Smooth muscle cell (in vitro differentiated cells): ENCODE measurements at regions not wholly inside any gene's neighbourhood (a gene's known extent, or its start where the extent isn't known, plus 50 kb on each side); places are given as distances from the start of the nearest gene placed in this dataset.

Experiments
- DNase-seq: peaks from one replicate; lab custom pipeline; 2025; ENCODE audit not compliant: unreplicated experiment; lab: John Stamatoyannopoulos, UW
- H2AFZ ChIP-seq: fragments of 200-600 bp; sonication (generic); 2 replicates; pipeline ENCODE4 v1.6.0; 2016; ENCODE audit warnings: antibody characterized with exemption, low read depth, mild to moderate bottlenecking
- H3F3A ChIP-seq: fragments of 200-600 bp; sonication (generic); 2 replicates; pipeline ENCODE4 v1.6.0; 2017; ENCODE audit warnings: antibody characterized with exemption, low read depth
- H3K27ac ChIP-seq: fragments of 200-600 bp; sonication (generic); 2 replicates; pipeline ENCODE4 v1.5.1; 2016; ENCODE audit warnings: low read depth, mild to moderate bottlenecking
- H3K27me3 ChIP-seq: fragments of 200-600 bp; sonication (generic); 2 replicates; pipeline ENCODE4 v1.6.1; 2016; ENCODE audit warnings: low read depth, mild to moderate bottlenecking
- H3K36me3 ChIP-seq: fragments of 200-600 bp; sonication (generic); 2 replicates; pipeline ENCODE4 v1.5.1; 2016; ENCODE audit warnings: low read depth
- H3K4me1 ChIP-seq: fragments of 200-600 bp; sonication (generic); 2 replicates; pipeline ENCODE4 v1.5.1; 2016; ENCODE audit warnings: low read depth
- H3K4me2 ChIP-seq: fragments of 200-600 bp; sonication (generic); 2 replicates; pipeline ENCODE4 v1.6.0; 2016; ENCODE audit warnings: mild to moderate bottlenecking
- H3K4me3 ChIP-seq: fragments of 200-600 bp; sonication (generic); 2 replicates; pipeline ENCODE4 v1.5.1; 2016; ENCODE audit warnings: mild to moderate bottlenecking
- H3K79me2 ChIP-seq: fragments of 200-600 bp; sonication (generic); 2 replicates; pipeline ENCODE4 v1.6.0; 2016; ENCODE audit warnings: low read depth, mild to moderate bottlenecking
- H3K9ac ChIP-seq: fragments of 200-600 bp; sonication (generic); 2 replicates; pipeline ENCODE4 v1.6.0; 2016; ENCODE audit warnings: low read depth
- H3K9me3 ChIP-seq: fragments of 200-600 bp; sonication (generic); replicated peaks from 2 replicates; pipeline ENCODE4 v1.5.1; 2016; ENCODE audit warnings: low read depth
- H4K20me1 ChIP-seq: fragments of 200-600 bp; sonication (generic); 2 replicates; pipeline ENCODE4 v1.6.0; 2016; ENCODE audit warnings: low read depth
- WGBS: methylation state at CpG from one replicate; pipeline ENCODE4 v1.1.7; 2016; ENCODE audit warnings: low lambda C conversion rate; 5-methylcytosine and 5-hydroxymethylcytosine counted together
- TF ChIP-seq, protein P1 (sequence below): fragments of 200-600 bp; sonication (generic); IDR thresholded peaks from 2 replicates; pipeline ENCODE4 v1.5.1; 2017; ENCODE audit warnings: borderline replicate concordance, mild to moderate bottlenecking, antibody characterized with exemption; ENCODE audit not compliant: insufficient read depth, poor library complexity, severe bottlenecking

DNA sequence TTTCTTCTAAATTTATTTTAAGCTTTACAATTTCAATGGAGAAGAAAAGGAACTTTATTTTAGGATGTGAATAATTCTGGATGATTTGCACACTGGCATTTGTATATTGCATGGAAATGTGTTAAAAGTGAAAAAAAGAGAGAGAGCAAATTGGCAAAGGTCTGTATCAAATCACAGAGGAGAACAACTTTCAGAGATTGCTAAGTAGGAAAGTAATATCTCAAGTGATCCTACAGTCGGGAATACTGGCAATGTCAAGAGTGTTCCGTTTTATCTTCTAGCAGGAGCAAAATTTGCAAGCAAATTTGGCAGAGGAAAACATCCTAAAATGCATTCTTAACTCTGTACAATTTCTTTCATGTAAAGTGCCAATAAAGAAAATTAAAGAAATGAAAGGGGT lies 97.1 kb upstream of the TMC3 start:
- no peaks in the 10 kb centered on the region for H3K79me2 ChIP-seq
- H3K9me3 ChIP-seq: no peaks in the 10 kb centered on the region
- no peaks in the 10 kb centered on the region for H3K36me3 ChIP-seq
- H3F3A ChIP-seq: no peaks in the 10 kb centered on the region
- no peaks in the 10 kb centered on the region for H4K20me1 ChIP-seq
- no peak overlapping the region for H3K9ac ChIP-seq
- TF ChIP-seq, protein P1, sequence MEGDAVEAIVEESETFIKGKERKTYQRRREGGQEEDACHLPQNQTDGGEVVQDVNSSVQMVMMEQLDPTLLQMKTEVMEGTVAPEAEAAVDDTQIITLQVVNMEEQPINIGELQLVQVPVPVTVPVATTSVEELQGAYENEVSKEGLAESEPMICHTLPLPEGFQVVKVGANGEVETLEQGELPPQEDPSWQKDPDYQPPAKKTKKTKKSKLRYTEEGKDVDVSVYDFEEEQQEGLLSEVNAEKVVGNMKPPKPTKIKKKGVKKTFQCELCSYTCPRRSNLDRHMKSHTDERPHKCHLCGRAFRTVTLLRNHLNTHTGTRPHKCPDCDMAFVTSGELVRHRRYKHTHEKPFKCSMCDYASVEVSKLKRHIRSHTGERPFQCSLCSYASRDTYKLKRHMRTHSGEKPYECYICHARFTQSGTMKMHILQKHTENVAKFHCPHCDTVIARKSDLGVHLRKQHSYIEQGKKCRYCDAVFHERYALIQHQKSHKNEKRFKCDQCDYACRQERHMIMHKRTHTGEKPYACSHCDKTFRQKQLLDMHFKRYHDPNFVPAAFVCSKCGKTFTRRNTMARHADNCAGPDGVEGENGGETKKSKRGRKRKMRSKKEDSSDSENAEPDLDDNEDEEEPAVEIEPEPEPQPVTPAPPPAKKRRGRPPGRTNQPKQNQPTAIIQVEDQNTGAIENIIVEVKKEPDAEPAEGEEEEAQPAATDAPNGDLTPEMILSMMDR: no peak
- no peak overlapping the region for H2AFZ ChIP-seq
- H3K4me2 ChIP-seq: no peak overlapping the region
- no peak for DNase-seq
- 90% methylated on average over 2 of the region's 2 CpGs for WGBS
- no peaks in the 10 kb centered on the region for H3K27me3 ChIP-seq
- no peak overlapping the region for H3K27ac ChIP-seq
- H3K4me3 ChIP-seq: no peak overlapping the region
- H3K4me1 ChIP-seq: no peaks in the 10 kb centered on the region

DNA sequence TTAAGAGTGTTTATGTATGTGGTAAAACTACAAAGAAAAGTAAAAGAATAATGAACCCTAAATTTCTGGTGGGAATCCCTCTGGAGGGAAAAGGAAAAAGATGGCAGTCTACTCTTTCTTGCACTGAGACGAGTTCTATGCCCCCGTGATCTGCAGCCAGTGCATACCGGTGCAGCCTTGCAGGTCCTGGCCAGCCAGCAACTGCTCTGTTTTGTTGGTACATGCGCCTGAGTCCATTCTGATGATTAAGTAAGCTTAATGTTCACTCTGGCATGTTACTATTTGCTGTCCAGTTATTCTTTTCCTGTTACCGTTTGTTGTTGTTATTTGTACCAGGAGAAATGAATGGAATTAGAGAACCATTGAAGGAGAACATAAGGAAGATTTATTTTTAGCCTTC lies 95.1 kb upstream of the TMC3 start:
- no peak overlapping the region for H2AFZ ChIP-seq
- WGBS: 80% methylated on average over 5 of the region's 5 CpGs

DNA sequence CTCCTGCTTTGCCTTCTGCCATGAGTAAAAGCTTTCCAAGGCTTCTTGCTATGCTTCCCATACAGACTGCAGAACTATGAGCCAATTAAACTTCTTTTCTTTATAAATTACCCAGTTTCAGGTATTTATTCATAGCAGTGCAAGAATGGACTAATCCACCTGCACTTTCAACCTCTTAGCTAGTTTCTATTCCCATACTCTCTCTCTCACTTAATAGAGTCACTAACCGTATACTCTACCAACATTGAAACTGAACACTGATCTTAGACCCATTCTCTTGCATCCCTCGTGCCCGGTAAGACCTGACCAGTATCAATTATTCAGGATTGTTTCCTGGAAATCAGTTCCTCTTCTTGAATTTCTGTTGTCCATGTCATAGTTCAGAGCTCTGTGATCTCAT lies 92.7 kb upstream of the TMC3 start:
- H4K20me1 ChIP-seq: no peaks in the 10 kb centered on the region
- no peak overlapping the region for H3K4me2 ChIP-seq
- no peak overlapping the region for H3K4me3 ChIP-seq
- H3K9me3 ChIP-seq: no peaks in the 10 kb centered on the region
- WGBS: 85% methylated on average over 3 of the region's 3 CpGs
- no peak overlapping the region for H3K9ac ChIP-seq
- no peaks in the 10 kb centered on the region for H3K79me2 ChIP-seq
- no peaks in the 10 kb centered on the region for H3F3A ChIP-seq
- TF ChIP-seq, protein P1: no peak
- H3K4me1 ChIP-seq: no peaks in the 10 kb centered on the region
- no peaks in the 10 kb centered on the region for H3K36me3 ChIP-seq
- DNase-seq: no peak
- H3K27me3 ChIP-seq: no peaks in the 10 kb centered on the region
- H2AFZ ChIP-seq: no peak overlapping the region
- no peak overlapping the region for H3K27ac ChIP-seq

More for the DNA sequence above, 95.1 kb upstream of the TMC3 start:
- Histone ChIP-seq H3K9me3 (no peaks in the 10 kb centered on the region), H3K4me1 (no peaks in the 10 kb centered on the region), H3K27ac (no peak overlapping the region), H3K79me2 (no peaks in the 10 kb centered on the region), H3K36me3 (no peaks in the 10 kb centered on the region), H4K20me1 (no peaks in the 10 kb centered on the region), H3K4me2 (no peak overlapping the region), H3F3A (no peaks in the 10 kb centered on the region), H3K27me3 (no peaks in the 10 kb centered on the region), H3K4me3 (no peak overlapping the region), H3K9ac (no peak overlapping the region)
- TF ChIP-seq, protein P1: no peak
- no peak for DNase-seq

DNA sequence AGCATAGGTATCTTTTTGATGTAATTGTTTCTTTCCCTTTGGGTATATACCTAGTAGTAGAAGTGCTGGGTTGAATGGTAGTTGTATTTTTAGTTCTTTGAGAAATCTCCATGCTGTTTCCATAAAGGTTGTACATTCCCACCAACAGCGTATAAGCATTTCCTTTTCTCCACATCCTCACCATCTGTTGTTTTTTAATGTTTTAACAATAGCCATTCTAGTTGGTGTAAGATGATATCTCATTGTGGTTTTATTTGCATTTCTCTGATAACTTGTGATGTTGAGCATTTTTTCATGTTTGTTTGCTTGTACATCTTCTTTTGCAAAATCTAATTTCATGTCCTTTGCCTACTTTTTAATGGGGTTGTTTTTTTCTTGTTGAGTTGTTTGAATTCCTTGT lies 80.0 kb upstream of the TMC3 start:
- no peak overlapping the region for H3K4me2 ChIP-seq
- DNase-seq: no peak
- TF ChIP-seq, protein P1: no peak
- H3K9ac ChIP-seq: no peak overlapping the region
- no peak overlapping the region for H2AFZ ChIP-seq
- no peaks in the 10 kb centered on the region for H3F3A ChIP-seq
- H3K36me3 ChIP-seq: no peaks in the 10 kb centered on the region
- H3K4me1 ChIP-seq: no peaks in the 10 kb centered on the region
- no peaks in the 10 kb centered on the region for H3K27me3 ChIP-seq
- H3K9me3 ChIP-seq: no peaks in the 10 kb centered on the region
- WGBS: 90% methylated on average over 1 of the region's 1 CpG
- no peaks in the 10 kb centered on the region for H3K79me2 ChIP-seq
- H3K27ac ChIP-seq: no peak overlapping the region
- H3K4me3 ChIP-seq: no peak overlapping the region
- H4K20me1 ChIP-seq: no peaks in the 10 kb centered on the region
